GM12891 (cell line): ENCODE measurements at regions not wholly inside any gene's neighbourhood (a gene's known extent, or its start where the extent isn't known, plus 50 kb on each side); places are given as distances from the start of the nearest gene placed in this dataset.

ENCODE experiments used
- PAX5 ChIP-seq: IDR thresholded peaks from 2 replicates; pipeline ENCODE4 v1.6.1; 2011; ENCODE audit warnings: low read length, moderate library complexity, mild to moderate bottlenecking; ENCODE audit not compliant: insufficient read depth, severe bottlenecking
- POLR2A ChIP-seq: IDR thresholded peaks from 2 replicates; pipeline ENCODE4 v1.6.1; 2011; ENCODE audit warnings: low read depth, low read length, control low read depth
- POLR2AphosphoS5 ChIP-seq: IDR thresholded peaks from 2 replicates; pipeline ENCODE4 v1.6.1; 2011; ENCODE audit warnings: low read depth, low read length, control low read depth
- SPI1 ChIP-seq: IDR thresholded peaks from 2 replicates; pipeline ENCODE4 v1.6.1; 2011; ENCODE audit warnings: low read depth, low read length, control low read depth
- TAF1 ChIP-seq: IDR thresholded peaks from 2 replicates; pipeline ENCODE4 v1.6.1; 2011; ENCODE audit warnings: low read depth, low read length, control low read depth

GRCh38 chr10:89937494-89937893 is 236.1 kb downstream of the KIF20B start:
- no peak for TF ChIP-seq POLR2A
- TF ChIP-seq POLR2AphosphoS5 = no peak
- no peak for TF ChIP-seq PAX5
- TF ChIP-seq TAF1 = no peak
- no peak for TF ChIP-seq SPI1
